ENCODE measurements at regions not wholly inside any gene's neighbourhood (a gene's known extent, or its start where the extent isn't known, plus 50 kb on each side); places are given as distances from the start of the nearest gene placed in this dataset.

DNA sequence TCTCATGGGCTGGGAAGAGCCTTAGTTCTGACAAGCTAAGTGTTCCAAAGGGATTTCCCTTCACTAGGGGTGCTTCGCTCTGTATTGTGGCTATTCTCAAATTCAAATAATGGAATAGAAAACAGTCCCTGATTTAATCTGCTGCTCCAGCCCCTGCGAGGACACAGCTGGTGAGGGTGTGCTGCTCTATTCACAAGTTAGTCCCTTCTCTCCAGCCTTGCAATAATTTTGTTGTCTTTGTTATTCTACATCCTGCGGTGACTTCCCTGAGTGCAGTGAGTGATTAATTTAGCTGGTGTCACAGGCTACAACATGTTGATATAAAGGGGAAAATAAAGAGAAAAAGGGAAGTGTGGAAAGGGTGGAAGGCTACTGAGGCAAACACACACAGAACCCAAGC is 180.5 kb upstream of the VEPH1 start:
- TF ChIP-seq CTCF (IDR thresholded peaks at IDR 0.05) (no peak), POLR2A (IDR thresholded peaks at IDR 0.05) (no peak)

Data from Peyer's patch (tissue), 4 donors.